Mammary epithelial cell (primary cell): ENCODE measurements at regions not wholly inside any gene's neighbourhood (a gene's known extent, or its start where the extent isn't known, plus 50 kb on each side); places are given as distances from the start of the nearest gene placed in this dataset.

Source experiments
- EZH2 ChIP-seq: IDR thresholded peaks from 2 replicates; pipeline ENCODE4 v1.6.1; 2012; ENCODE audit warnings: low read length, inconsistent platforms, borderline replicate concordance
- TF ChIP-seq, protein P1 (sequence below), 2 donors: IDR thresholded peaks in 1 of 2; conservative IDR thresholded peaks in 1 of 2; 2 replicates each; pipeline ENCODE4 v1.5.1; 2011 to 2012; ENCODE audit warnings: inconsistent platforms in 2 of 2, low read length in 2 of 2, mild to moderate bottlenecking in 2 of 2, control low read depth in 1 of 2, low read depth in 1 of 2; ENCODE audit not compliant: insufficient read depth in 1 of 2; ENCODE audit errors: extremely low read depth in 1 of 2

DNA sequence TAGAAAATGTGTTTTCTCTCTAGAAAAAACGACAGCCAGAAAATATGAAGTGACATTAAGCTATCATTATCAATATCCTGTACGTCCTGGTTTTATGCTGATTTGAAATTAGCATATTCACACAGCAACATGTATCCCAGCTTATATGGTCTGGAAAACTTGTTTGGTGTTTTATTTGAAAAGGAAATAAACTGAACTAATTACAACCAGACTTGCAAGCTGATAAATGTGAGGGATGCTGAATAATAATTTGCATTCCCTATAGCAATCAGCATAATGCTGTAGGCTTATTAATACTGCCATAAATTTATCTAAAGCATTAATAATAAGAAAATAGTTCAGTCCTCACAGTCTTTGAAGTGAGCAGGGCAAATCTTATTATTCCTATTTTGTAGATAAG is 336.9 kb upstream of the UMPS start:
- TF ChIP-seq, protein P1, sequence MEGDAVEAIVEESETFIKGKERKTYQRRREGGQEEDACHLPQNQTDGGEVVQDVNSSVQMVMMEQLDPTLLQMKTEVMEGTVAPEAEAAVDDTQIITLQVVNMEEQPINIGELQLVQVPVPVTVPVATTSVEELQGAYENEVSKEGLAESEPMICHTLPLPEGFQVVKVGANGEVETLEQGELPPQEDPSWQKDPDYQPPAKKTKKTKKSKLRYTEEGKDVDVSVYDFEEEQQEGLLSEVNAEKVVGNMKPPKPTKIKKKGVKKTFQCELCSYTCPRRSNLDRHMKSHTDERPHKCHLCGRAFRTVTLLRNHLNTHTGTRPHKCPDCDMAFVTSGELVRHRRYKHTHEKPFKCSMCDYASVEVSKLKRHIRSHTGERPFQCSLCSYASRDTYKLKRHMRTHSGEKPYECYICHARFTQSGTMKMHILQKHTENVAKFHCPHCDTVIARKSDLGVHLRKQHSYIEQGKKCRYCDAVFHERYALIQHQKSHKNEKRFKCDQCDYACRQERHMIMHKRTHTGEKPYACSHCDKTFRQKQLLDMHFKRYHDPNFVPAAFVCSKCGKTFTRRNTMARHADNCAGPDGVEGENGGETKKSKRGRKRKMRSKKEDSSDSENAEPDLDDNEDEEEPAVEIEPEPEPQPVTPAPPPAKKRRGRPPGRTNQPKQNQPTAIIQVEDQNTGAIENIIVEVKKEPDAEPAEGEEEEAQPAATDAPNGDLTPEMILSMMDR (conservative IDR thresholded peaks at IDR 0.05 in 1 of 2, IDR thresholded peaks at IDR 0.05 in 1 of 2; ENCODE audit: extremely low read depth in 1 of 2, insufficient read depth in 1 of 2, low read depth in 1 of 2, low read length in 2 of 2): no peak
- TF ChIP-seq EZH2: no peak
